ENCODE measurements at regions not wholly inside any gene's neighbourhood (a gene's known extent, or its start where the extent isn't known, plus 50 kb on each side); places are given as distances from the start of the nearest gene placed in this dataset.
A peak's percentile ranks its signal among the peaks of the same experiment; 100 is the strongest.

- DNase-seq (ENCODE audit: low read depth): peak; percentile 21
Observed at GRCh38 chr3:186413615-186414415, 51.8 kb upstream of the DGKG start.

GRCh38 chr3:186411994-186412393, 50.0 kb upstream of the DGKG start:
- peak; percentile 30 for DNase-seq (ENCODE audit: low read depth)
